HG02759 (cell line): ENCODE measurements at regions not wholly inside any gene's neighbourhood (a gene's known extent, or its start where the extent isn't known, plus 50 kb on each side); places are given as distances from the start of the nearest gene placed in this dataset.
"Not testable (repeated sequence)": the region's sequence is repeated elsewhere in the genome, so short reads cannot be mapped to it uniquely, and the experiment has no call there.

ENCODE experiments used
- ATAC-seq: cut with Tn5 transposase; IDR thresholded peaks from one replicate; pipeline ENCODE4 v1.9.1; 2021; ENCODE audit warnings: mild to moderate bottlenecking, moderate library complexity; ENCODE audit not compliant: unreplicated experiment

- ATAC-seq, result no peak
Observed at GRCh38 chr2:184304006-184304405, 294.3 kb upstream of the ZNF804A start.

- ATAC-seq, result no peak
Observed at GRCh38 chr2:184305105-184305504, 293.2 kb upstream of the ZNF804A start.

GRCh38 chr2:184308706-184309105 lies 289.6 kb upstream of the ZNF804A start:
- ATAC-seq, result no peak

- ATAC-seq, result no peak
Observed at GRCh38 chr2:184312970-184313369, 285.4 kb upstream of the ZNF804A start.

GRCh38 chr2:184314829-184315228 lies 283.5 kb upstream of the ZNF804A start:
- ATAC-seq, result no peak

- ATAC-seq, result no peak
Observed at GRCh38 chr2:184316921-184317320, 281.4 kb upstream of the ZNF804A start.

GRCh38 chr2:184322615-184323014 lies 275.7 kb upstream of the ZNF804A start:
- no peak for ATAC-seq

- ATAC-seq, result no peak
Observed at GRCh38 chr2:184326066-184326465, 272.3 kb upstream of the ZNF804A start.

GRCh38 chr2:184327805-184328204 lies 270.5 kb upstream of the ZNF804A start:
- ATAC-seq, result not testable (repeated sequence)

GRCh38 chr2:184330561-184330960 lies 267.8 kb upstream of the ZNF804A start:
- not testable (repeated sequence) for ATAC-seq

GRCh38 chr2:184336688-184337087 lies 261.6 kb upstream of the ZNF804A start:
- ATAC-seq, result no peak

GRCh38 chr2:184338771-184339170 lies 259.6 kb upstream of the ZNF804A start:
- no peak for ATAC-seq

GRCh38 chr2:184339966-184340365 lies 258.4 kb upstream of the ZNF804A start:
- ATAC-seq, result no peak

- no peak for ATAC-seq
Observed at GRCh38 chr2:184346338-184346862, 251.9 kb upstream of the ZNF804A start.

GRCh38 chr2:184351126-184351525 lies 247.2 kb upstream of the ZNF804A start:
- ATAC-seq, result no peak

GRCh38 chr2:184357033-184357432 lies 241.3 kb upstream of the ZNF804A start:
- no peak for ATAC-seq

- no peak for ATAC-seq
Observed at GRCh38 chr2:184359379-184359778, 238.9 kb upstream of the ZNF804A start.

GRCh38 chr2:184363213-184363612 lies 235.1 kb upstream of the ZNF804A start:
- ATAC-seq, result no peak

- ATAC-seq, result no peak
Observed at GRCh38 chr2:184367211-184367610, 231.1 kb upstream of the ZNF804A start.

- no peak for ATAC-seq
Observed at GRCh38 chr2:184369307-184369706, 229.0 kb upstream of the ZNF804A start.

- ATAC-seq, result no peak
Observed at GRCh38 chr2:184370954-184371353, 227.4 kb upstream of the ZNF804A start.

GRCh38 chr2:184371641-184372040 lies 226.7 kb upstream of the ZNF804A start:
- ATAC-seq, result no peak

GRCh38 chr2:184372484-184372883 lies 225.8 kb upstream of the ZNF804A start:
- no peak for ATAC-seq
